Fibroblast of lung (primary cell): ENCODE measurements at regions not wholly inside any gene's neighbourhood (a gene's known extent, or its start where the extent isn't known, plus 50 kb on each side); places are given as distances from the start of the nearest gene placed in this dataset.

ENCODE experiments used
- EZH2 ChIP-seq: IDR thresholded peaks from 2 replicates; pipeline ENCODE4 v1.5.1; 2012; ENCODE audit warnings: low read length, control low read depth, mild to moderate bottlenecking; ENCODE audit errors: missing control alignments
- TF ChIP-seq, protein P1 (sequence below), 2 donors: IDR thresholded peaks in 1 of 2; conservative IDR thresholded peaks in 1 of 2; 1 replicate in 1 of 2; 2 replicates in 1 of 2; pipeline ENCODE4 v1.5.1; 2011 to 2012; ENCODE audit warnings: low read length in 2 of 2, control low read depth in 1 of 2, inconsistent platforms in 1 of 2, low read depth in 1 of 2, mild to moderate bottlenecking in 1 of 2

DNA sequence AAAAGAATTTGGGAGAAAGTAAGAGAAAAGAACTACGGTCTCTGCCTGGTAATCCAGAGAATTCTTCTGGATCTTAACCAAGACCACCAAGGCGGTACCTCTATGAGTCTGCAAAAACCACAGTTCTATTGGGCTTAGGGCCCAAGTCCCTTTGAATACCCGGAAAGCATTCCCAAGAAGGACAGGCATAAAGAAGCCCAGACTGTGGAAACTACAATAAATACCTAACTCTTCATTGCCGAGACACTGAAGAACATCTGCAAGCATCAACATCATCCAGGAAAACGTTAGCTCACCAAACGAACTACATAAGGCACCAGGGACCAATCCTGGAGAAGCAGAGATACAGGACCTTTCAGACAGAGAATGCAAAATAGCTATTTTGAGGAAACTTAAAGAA is 162.3 kb upstream of the TMC3 start:
- TF ChIP-seq, protein P1, sequence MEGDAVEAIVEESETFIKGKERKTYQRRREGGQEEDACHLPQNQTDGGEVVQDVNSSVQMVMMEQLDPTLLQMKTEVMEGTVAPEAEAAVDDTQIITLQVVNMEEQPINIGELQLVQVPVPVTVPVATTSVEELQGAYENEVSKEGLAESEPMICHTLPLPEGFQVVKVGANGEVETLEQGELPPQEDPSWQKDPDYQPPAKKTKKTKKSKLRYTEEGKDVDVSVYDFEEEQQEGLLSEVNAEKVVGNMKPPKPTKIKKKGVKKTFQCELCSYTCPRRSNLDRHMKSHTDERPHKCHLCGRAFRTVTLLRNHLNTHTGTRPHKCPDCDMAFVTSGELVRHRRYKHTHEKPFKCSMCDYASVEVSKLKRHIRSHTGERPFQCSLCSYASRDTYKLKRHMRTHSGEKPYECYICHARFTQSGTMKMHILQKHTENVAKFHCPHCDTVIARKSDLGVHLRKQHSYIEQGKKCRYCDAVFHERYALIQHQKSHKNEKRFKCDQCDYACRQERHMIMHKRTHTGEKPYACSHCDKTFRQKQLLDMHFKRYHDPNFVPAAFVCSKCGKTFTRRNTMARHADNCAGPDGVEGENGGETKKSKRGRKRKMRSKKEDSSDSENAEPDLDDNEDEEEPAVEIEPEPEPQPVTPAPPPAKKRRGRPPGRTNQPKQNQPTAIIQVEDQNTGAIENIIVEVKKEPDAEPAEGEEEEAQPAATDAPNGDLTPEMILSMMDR (conservative IDR thresholded peaks at IDR 0.05 in 1 of 2, IDR thresholded peaks at IDR 0.05 in 1 of 2; ENCODE audit: low read depth in 1 of 2, low read length in 2 of 2) = no peak
- no peak for TF ChIP-seq EZH2
